Naive thymus-derived CD4-positive, alpha-beta T cell (primary cell): ENCODE measurements at regions not wholly inside any gene's neighbourhood (a gene's known extent, or its start where the extent isn't known, plus 50 kb on each side); places are given as distances from the start of the nearest gene placed in this dataset.
"Not testable (repeated sequence)": the region's sequence is repeated elsewhere in the genome, so short reads cannot be mapped to it uniquely, and the experiment has no call there.

ENCODE experiments used
- ATAC-seq: fragments of 150-1000 bp; cut with Tn5 transposase; 2 replicates; pipeline ENCODE4 v1.10.0; 2021; ENCODE audit warnings: mild to moderate bottlenecking, moderate library complexity
- CTCF ChIA-PET: fragments of 350-600 bp; sonication (Branson Sonifier 250); formaldehyde crosslinking; loops from one replicate; lab custom pipeline; 2021; ENCODE audit warnings: antibody characterized with exemption; lab: Charles Lee
- POLR2A ChIA-PET: fragments of 350-600 bp; sonication (Branson Sonifier 250); formaldehyde crosslinking; loops from one replicate; lab custom pipeline; 2021; ENCODE audit warnings: antibody characterized with exemption, inconsistent platforms; lab: Charles Lee
- DNase-seq, 9 donors: peaks; one replicate each; pipeline versions ENCODE4 v3.0.0 to v3.0.0-alpha.2; 2020 to 2022; ENCODE audit warnings: mixed read lengths in 1 of 9
- H3K27ac ChIP-seq: one replicate; pipeline ENCODE4 v1.7.0; 2013; ENCODE audit warnings: mild to moderate bottlenecking, low read depth, low read length, moderate library complexity
- H3K27me3 ChIP-seq, 2 donors: one replicate each; pipeline ENCODE4 v1.7.0; 2013; ENCODE audit warnings: low read length in 2 of 2, mild to moderate bottlenecking in 2 of 2, moderate library complexity in 2 of 2; ENCODE audit not compliant: control insufficient read depth in 2 of 2, insufficient read depth in 2 of 2
- H3K36me3 ChIP-seq, 3 experiments: 1 replicate in 2 of 3; 2 replicates in 1 of 3; pipeline ENCODE4 v1.7.0; 2013; ENCODE audit warnings: low read length in 3 of 3, mild to moderate bottlenecking in 3 of 3, moderate library complexity in 1 of 3; ENCODE audit not compliant: insufficient read depth in 3 of 3, control insufficient read depth in 2 of 3
- H3K4me1 ChIP-seq, 2 donors: one replicate each; pipeline ENCODE4 v1.7.0; 2013; ENCODE audit warnings: low read length in 2 of 2, mild to moderate bottlenecking in 2 of 2, moderate library complexity in 1 of 2; ENCODE audit not compliant: control insufficient read depth in 2 of 2, insufficient read depth in 2 of 2
- H3K4me3 ChIP-seq: 2 replicates; pipeline ENCODE4 v1.7.0; 2013; ENCODE audit warnings: mild to moderate bottlenecking, low read length
- H3K9me3 ChIP-seq, 3 experiments: 1 replicate in 2 of 3; 2 replicates in 1 of 3; pipeline ENCODE4 v1.7.0; 2013; ENCODE audit warnings: low read length in 3 of 3; ENCODE audit not compliant: control insufficient read depth in 2 of 3
- H3K27ac Mint-ChIP-seq, 9 donors: one replicate each; pipeline ENCODE4 v1.8.0; 2020 to 2022; ENCODE audit warnings: mixed read lengths in 9 of 9, mild to moderate bottlenecking in 8 of 9, moderate library complexity in 5 of 9, inconsistent platforms in 2 of 9
- H3K27me3 Mint-ChIP-seq, 5 donors: one replicate each; pipeline ENCODE4 v1.8.0; 2021 to 2022; ENCODE audit warnings: mixed read lengths in 5 of 5, mild to moderate bottlenecking in 1 of 5
- H3K36me3 Mint-ChIP-seq, 5 donors: one replicate each; pipeline ENCODE4 v1.8.0; 2020 to 2022; ENCODE audit warnings: mixed read lengths in 5 of 5, mild to moderate bottlenecking in 3 of 5, inconsistent platforms in 1 of 5
- H3K4me1 Mint-ChIP-seq, 7 donors: one replicate each; pipeline ENCODE4 v1.8.0; 2020 to 2022; ENCODE audit warnings: mixed read lengths in 7 of 7, mild to moderate bottlenecking in 3 of 7, inconsistent platforms in 1 of 7
- H3K4me3 Mint-ChIP-seq, 10 donors: one replicate each; pipeline ENCODE4 v1.8.0; 2020 to 2022; ENCODE audit warnings: mild to moderate bottlenecking in 10 of 10, mixed read lengths in 10 of 10, moderate library complexity in 6 of 10, inconsistent platforms in 2 of 10
- H3K9me3 Mint-ChIP-seq, 11 donors: one replicate each; pipeline ENCODE4 v1.8.0; 2020 to 2022; ENCODE audit warnings: mixed read lengths in 11 of 11, mild to moderate bottlenecking in 4 of 11, inconsistent platforms in 1 of 11, moderate library complexity in 1 of 11
- intact Hi-C, 2 donors: fragments of 100-400 bp; cut with micrococcal nuclease; formaldehyde crosslinking; loops; one replicate each; pipeline ENCODE4 v1.15.1; 2023

- H3K4me1 ChIP-seq, H3K27ac ChIP-seq, H3K36me3 ChIP-seq, DNase-seq, H3K4me3 ChIP-seq, ATAC-seq, POLR2A ChIA-PET, intact Hi-C loops, CTCF ChIA-PET, H3K9me3 ChIP-seq, H3K27me3 ChIP-seq, H3K4me3 Mint-ChIP-seq, H3K4me1 Mint-ChIP-seq, H3K27ac Mint-ChIP-seq: not testable (repeated sequence)
- H3K36me3 Mint-ChIP-seq, result peaks cover 0 to 13% (median 0%) of the 10 kb centered on the region in 5 donors
- peaks cover 10 to 40% (median 31%) of the 10 kb centered on the region in 5 donors for H3K27me3 Mint-ChIP-seq
- peaks cover 0 to 34% (median 13%) of the 10 kb centered on the region in 11 donors for H3K9me3 Mint-ChIP-seq
Observed at GRCh38 chr5:148895441-148895840, 69.0 kb downstream of the ADRB2 start.

GRCh38 chr5:148897842-148898241 lies 71.4 kb downstream of the ADRB2 start:
- Mint-ChIP-seq H3K27ac (no peak overlapping the region), H3K36me3 (peaks cover 0 to 9% (median 0%) of the 10 kb centered on the region in 5 donors), H3K27me3 (peaks cover 10 to 24% (median 11%) of the 10 kb centered on the region in 5 donors), H3K4me3 (no peak overlapping the region), H3K9me3 (peaks cover 0 to 22% (median 11%) of the 10 kb centered on the region in 11 donors), H3K4me1 (no peaks in the 10 kb centered on the region)
- Histone ChIP-seq H3K27ac (no peak overlapping the region), H3K9me3 (no peaks in the 10 kb centered on the region), H3K4me1 (no peaks in the 10 kb centered on the region), H3K4me3 (no peak overlapping the region), H3K27me3 (no peaks in the 10 kb centered on the region), H3K36me3 (no peaks in the 10 kb centered on the region)
- ChIA-PET CTCF (no interaction called here), POLR2A (no interaction called here)
- DNase-seq (no peak), ATAC-seq (no peak)
- intact Hi-C loops, result no loop called here

DNA sequence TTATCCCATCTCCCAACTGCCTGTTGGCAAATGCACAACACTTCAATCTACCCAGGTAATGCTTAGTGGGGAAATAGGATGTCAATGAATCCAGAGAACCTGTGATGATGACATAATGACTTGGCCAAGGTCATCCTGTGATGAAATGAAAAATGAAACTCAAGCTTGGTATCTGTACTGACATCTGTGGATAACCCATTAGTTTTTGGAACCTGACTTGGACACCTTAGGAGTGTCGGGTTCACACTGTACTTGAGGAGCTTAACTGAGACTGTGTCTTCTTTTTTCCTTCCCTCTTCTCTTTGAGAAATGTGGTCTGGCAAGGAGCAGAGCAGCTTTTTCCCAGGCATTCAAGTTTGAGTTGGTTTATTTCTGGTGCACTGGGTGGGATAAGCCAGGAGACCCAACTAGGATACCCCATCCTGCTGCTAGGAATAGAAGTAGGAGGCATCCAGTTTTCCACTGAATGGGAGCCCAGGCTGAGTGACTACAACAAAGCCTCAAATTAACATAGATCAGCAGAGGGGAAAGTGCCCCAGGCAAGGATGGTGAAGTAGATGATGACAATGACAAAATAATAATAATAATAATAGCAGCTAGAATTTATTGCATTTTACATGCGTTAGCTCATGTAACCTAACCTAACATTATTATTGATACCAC lies 72.1 kb downstream of the ADRB2 start:
- ChIA-PET POLR2A (no interaction called here), CTCF (interaction anchor here (0.9 kb wide), 1 partner anchor 168 kb away, joined by 3 read pairs; no protein-coding TSS in a partner anchor)
- no peak overlapping the region for H3K4me3 Mint-ChIP-seq
- Histone ChIP-seq H3K4me1 (no peaks in the 10 kb centered on the region), H3K36me3 (no peaks in the 10 kb centered on the region), H3K27me3 (no peaks in the 10 kb centered on the region), H3K9me3 (no peaks in the 10 kb centered on the region), H3K27ac (no peak overlapping the region), H3K4me3 (no peak overlapping the region)
- intact Hi-C loops, result no loop called here
- no peak overlapping the region for H3K27ac Mint-ChIP-seq
- H3K9me3 Mint-ChIP-seq, result peaks cover 0 to 15% (median 4%) of the 10 kb centered on the region in 11 donors
- peaks cover 0 to 8% (median 0%) of the 10 kb centered on the region in 5 donors for H3K36me3 Mint-ChIP-seq
- ATAC-seq (no peak), DNase-seq (no peak)
- H3K27me3 Mint-ChIP-seq, result peaks cover 4 to 17% (median 10%) of the 10 kb centered on the region in 5 donors
- H3K4me1 Mint-ChIP-seq, result no peaks in the 10 kb centered on the region

GRCh38 chr5:148899993-148900392 lies 73.6 kb downstream of the ADRB2 start:
- Mint-ChIP-seq H3K27me3 (peaks cover 0 to 6% (median 4%) of the 10 kb centered on the region in 5 donors), H3K4me3 (no peak overlapping the region), H3K36me3 (no peaks in the 10 kb centered on the region), H3K27ac (no peak overlapping the region), H3K9me3 (peaks cover 0 to 5% (median 0%) of the 10 kb centered on the region in 11 donors), H3K4me1 (no peaks in the 10 kb centered on the region)
- no peaks in the 10 kb centered on the region for H3K27me3 ChIP-seq
- POLR2A ChIA-PET, result no interaction called here
- H3K4me3 ChIP-seq, result no peak overlapping the region
- CTCF ChIA-PET, result interaction anchor here (0.9 kb wide), 1 partner anchor 31 kb away, joined by 5 read pairs; no protein-coding TSS in a partner anchor
- H3K9me3 ChIP-seq, result no peaks in the 10 kb centered on the region
- intact Hi-C loops, result no loop called here
- DNase-seq, result no peak
- no peaks in the 10 kb centered on the region for H3K4me1 ChIP-seq
- no peak for ATAC-seq
- no peak overlapping the region for H3K27ac ChIP-seq
- H3K36me3 ChIP-seq, result no peaks in the 10 kb centered on the region

DNA sequence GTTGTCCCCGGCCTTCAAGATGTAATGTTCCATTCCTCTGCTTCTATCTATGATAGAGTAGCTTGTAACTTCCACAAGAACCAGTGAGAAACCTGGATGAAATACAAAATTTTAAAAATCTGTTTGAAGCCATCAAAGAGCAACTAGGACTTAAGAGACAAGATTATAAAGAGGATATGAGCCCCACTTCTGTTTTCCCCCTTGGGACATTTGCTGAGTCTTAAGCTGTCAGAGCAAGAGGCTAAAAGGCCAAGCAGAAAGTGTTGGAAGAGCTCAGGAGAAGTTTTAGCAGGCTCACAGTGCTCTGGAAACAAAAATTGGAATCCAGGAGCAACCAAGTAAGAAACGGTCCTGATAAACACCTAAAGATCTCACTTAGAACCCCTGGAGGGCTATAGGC lies 76.1 kb downstream of the ADRB2 start:
- POLR2A ChIA-PET, result no interaction called here
- Mint-ChIP-seq H3K27me3 (peaks cover 0 to 10% (median 1%) of the 10 kb centered on the region in 5 donors), H3K36me3 (no peaks in the 10 kb centered on the region), H3K4me1 (no peaks in the 10 kb centered on the region), H3K9me3 (no peaks in the 10 kb centered on the region), H3K4me3 (no peak overlapping the region), H3K27ac (no peak overlapping the region)
- ATAC-seq (no peak), DNase-seq (no peak)
- Histone ChIP-seq H3K4me1 (no peaks in the 10 kb centered on the region), H3K27me3 (no peaks in the 10 kb centered on the region), H3K4me3 (no peak overlapping the region), H3K9me3 (no peaks in the 10 kb centered on the region), H3K27ac (no peak overlapping the region), H3K36me3 (no peaks in the 10 kb centered on the region)
- intact Hi-C loops, result no loop called here
- CTCF ChIA-PET, result no interaction called here

GRCh38 chr5:148903587-148903986 lies 77.2 kb downstream of the ADRB2 start:
- DNase-seq, result no peak
- H3K27ac Mint-ChIP-seq, result no peak overlapping the region

DNA sequence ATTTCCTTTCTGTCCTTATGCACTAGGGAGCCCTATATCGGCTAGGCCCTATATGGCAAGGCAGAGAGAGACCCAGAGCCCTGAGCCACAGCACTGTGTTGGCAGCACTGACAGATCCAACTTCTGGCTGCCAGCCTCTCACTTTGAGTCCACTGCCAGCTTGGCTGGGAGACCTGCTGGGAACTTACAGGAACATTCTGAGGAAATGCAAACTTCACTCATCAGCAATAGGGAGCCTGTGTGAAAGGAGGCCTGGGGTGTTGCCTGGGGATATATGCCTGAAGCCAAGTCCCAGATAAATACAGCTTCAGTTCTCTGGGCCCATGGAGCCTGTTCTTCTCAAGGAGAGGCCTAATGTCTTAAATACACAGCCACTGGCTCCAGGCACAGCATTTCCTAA lies 78.0 kb downstream of the ADRB2 start:
- ATAC-seq (no peak), DNase-seq (no peak)
- Histone ChIP-seq H3K27me3 (no peaks in the 10 kb centered on the region), H3K36me3 (no peaks in the 10 kb centered on the region), H3K4me1 (no peaks in the 10 kb centered on the region), H3K27ac (no peak overlapping the region), H3K9me3 (no peaks in the 10 kb centered on the region), H3K4me3 (no peak overlapping the region)
- H3K27ac Mint-ChIP-seq, result no peak overlapping the region
- H3K9me3 Mint-ChIP-seq, result no peaks in the 10 kb centered on the region
- H3K4me3 Mint-ChIP-seq, result no peak overlapping the region
- H3K4me1 Mint-ChIP-seq, result no peaks in the 10 kb centered on the region
- intact Hi-C loops, result no loop called here
- ChIA-PET CTCF (no interaction called here), POLR2A (no interaction called here)
- H3K36me3 Mint-ChIP-seq, result no peaks in the 10 kb centered on the region
- peaks cover 0 to 4% (median 1%) of the 10 kb centered on the region in 5 donors for H3K27me3 Mint-ChIP-seq

More at GRCh38 chr5:148903587-148903986, 77.2 kb downstream of the ADRB2 start:
- no peak overlapping the region for H3K4me3 ChIP-seq
- H3K27me3 ChIP-seq, result no peaks in the 10 kb centered on the region
- H3K9me3 ChIP-seq, result no peaks in the 10 kb centered on the region
- ATAC-seq, result no peak
- Mint-ChIP-seq H3K9me3 (no peaks in the 10 kb centered on the region), H3K36me3 (no peaks in the 10 kb centered on the region), H3K27me3 (peaks cover 0 to 6% (median 1%) of the 10 kb centered on the region in 5 donors), H3K4me1 (no peaks in the 10 kb centered on the region), H3K4me3 (no peak overlapping the region)
- no peaks in the 10 kb centered on the region for H3K36me3 ChIP-seq
- intact Hi-C loops, result no loop called here
- CTCF ChIA-PET, result no interaction called here
- no peaks in the 10 kb centered on the region for H3K4me1 ChIP-seq
- no peak overlapping the region for H3K27ac ChIP-seq
- POLR2A ChIA-PET, result no interaction called here
